CD4-positive, alpha-beta T cell (primary cell): ENCODE measurements at regions not wholly inside any gene's neighbourhood (a gene's known extent, or its start where the extent isn't known, plus 50 kb on each side); places are given as distances from the start of the nearest gene placed in this dataset.

Source experiments
- ATAC-seq: fragments of 200-7000 bp; cut with Tn5 transposase; one replicate; pipeline ENCODE4 v1.10.0; 2022; ENCODE audit warnings: mild to moderate bottlenecking; ENCODE audit not compliant: poor library complexity
- CTCF ChIA-PET: fragments of 350-600 bp; sonication (Branson Sonifier 250); formaldehyde crosslinking; loops from one replicate; lab custom pipeline; 2021; ENCODE audit warnings: antibody characterized with exemption, inconsistent platforms; lab: Charles Lee
- POLR2A ChIA-PET: fragments of 350-600 bp; sonication (Branson Sonifier 250); formaldehyde crosslinking; loops from one replicate; lab custom pipeline; 2021; ENCODE audit warnings: antibody characterized with exemption, inconsistent platforms; lab: Charles Lee
- DNase-seq, 14 experiments: peaks; one replicate each; pipeline ENCODE4 v3.0.0-alpha.2; 2013 to 2020; ENCODE audit warnings: mixed read lengths in 2 of 14
- H3K27ac ChIP-seq, 2 donors: one replicate each; pipeline versions ENCODE4 v1.5.1 to v1.7.0; 2013; ENCODE audit warnings: low read length in 2 of 2, low read depth in 1 of 2, mild to moderate bottlenecking in 1 of 2
- H3K27me3 ChIP-seq, 2 experiments: 1 replicate in 1 of 2; 2 replicates in 1 of 2; pipeline versions ENCODE4 v1.6.1 to v1.7.0; 2013; ENCODE audit warnings: low read length in 2 of 2, control low read depth in 1 of 2, mild to moderate bottlenecking in 1 of 2, moderate library complexity in 1 of 2; ENCODE audit not compliant: insufficient read depth in 2 of 2, control insufficient read depth in 1 of 2
- H3K36me3 ChIP-seq: one replicate; pipeline ENCODE4 v1.6.1; 2013; ENCODE audit warnings: low read length, control low read depth; ENCODE audit not compliant: insufficient read depth
- H3K4me1 ChIP-seq: one replicate; pipeline ENCODE4 v1.6.1; 2013; ENCODE audit warnings: low read length, control low read depth; ENCODE audit not compliant: insufficient read depth
- H3K4me3 ChIP-seq: one replicate; pipeline ENCODE4 v1.5.1; 2013; ENCODE audit warnings: mild to moderate bottlenecking, low read length, moderate library complexity
- H3K9me3 ChIP-seq, 2 experiments: 1 replicate in 1 of 2; 2 replicates in 1 of 2; pipeline versions ENCODE4 v1.6.1 to v1.7.0; 2013; ENCODE audit warnings: low read length in 2 of 2, mild to moderate bottlenecking in 2 of 2, control low read depth in 1 of 2, moderate library complexity in 1 of 2; ENCODE audit not compliant: control insufficient read depth in 1 of 2, insufficient read depth in 1 of 2
- H3K27ac Mint-ChIP-seq: one replicate; pipeline ENCODE4 v1.8.0; 2020; ENCODE audit warnings: mixed read lengths
- H3K27me3 Mint-ChIP-seq: one replicate; pipeline ENCODE4 v1.8.0; 2021; ENCODE audit warnings: mixed read lengths
- H3K36me3 Mint-ChIP-seq: one replicate; pipeline ENCODE4 v1.8.0; 2021; ENCODE audit warnings: low read depth, mixed read lengths
- H3K4me1 Mint-ChIP-seq: one replicate; pipeline ENCODE4 v1.8.0; 2021; ENCODE audit warnings: low read depth, mixed read lengths
- H3K4me3 Mint-ChIP-seq: one replicate; pipeline ENCODE4 v1.8.0; 2020; ENCODE audit warnings: mild to moderate bottlenecking, mixed read lengths
- H3K9me3 Mint-ChIP-seq: one replicate; pipeline ENCODE4 v1.8.0; 2020; ENCODE audit warnings: mixed read lengths
- intact Hi-C, 2 experiments: fragments of 100-400 bp; cut with DNase I in 1 of 2; cut with micrococcal nuclease in 1 of 2; formaldehyde crosslinking; loops; one replicate each; pipeline versions ENCODE4 v1.15.1 to v1.9.0; 2023 to 2025; cut with DNase I, micrococcal nuclease
- TF ChIP-seq, protein P1 (sequence below): fragments of 200-600 bp; IDR thresholded peaks from one replicate; pipeline ENCODE4 v1.8.0; 2022; ENCODE audit warnings: antibody characterized with exemption, mild to moderate bottlenecking

GRCh38 chr4:42293967-42294813, 103.1 kb upstream of the SHISA3 start:
- intact Hi-C loops = no loop called here
- Mint-ChIP-seq H3K36me3 (no peaks in the 10 kb centered on the region), H3K4me1 (no peaks in the 10 kb centered on the region), H3K9me3 (no peaks in the 10 kb centered on the region), H3K27me3 (peaks cover 30% of the 10 kb centered on the region), H3K4me3 (no peak overlapping the region), H3K27ac (no peak overlapping the region)
- ChIA-PET CTCF (no interaction called here), POLR2A (no interaction called here)
- TF ChIP-seq, protein P1, sequence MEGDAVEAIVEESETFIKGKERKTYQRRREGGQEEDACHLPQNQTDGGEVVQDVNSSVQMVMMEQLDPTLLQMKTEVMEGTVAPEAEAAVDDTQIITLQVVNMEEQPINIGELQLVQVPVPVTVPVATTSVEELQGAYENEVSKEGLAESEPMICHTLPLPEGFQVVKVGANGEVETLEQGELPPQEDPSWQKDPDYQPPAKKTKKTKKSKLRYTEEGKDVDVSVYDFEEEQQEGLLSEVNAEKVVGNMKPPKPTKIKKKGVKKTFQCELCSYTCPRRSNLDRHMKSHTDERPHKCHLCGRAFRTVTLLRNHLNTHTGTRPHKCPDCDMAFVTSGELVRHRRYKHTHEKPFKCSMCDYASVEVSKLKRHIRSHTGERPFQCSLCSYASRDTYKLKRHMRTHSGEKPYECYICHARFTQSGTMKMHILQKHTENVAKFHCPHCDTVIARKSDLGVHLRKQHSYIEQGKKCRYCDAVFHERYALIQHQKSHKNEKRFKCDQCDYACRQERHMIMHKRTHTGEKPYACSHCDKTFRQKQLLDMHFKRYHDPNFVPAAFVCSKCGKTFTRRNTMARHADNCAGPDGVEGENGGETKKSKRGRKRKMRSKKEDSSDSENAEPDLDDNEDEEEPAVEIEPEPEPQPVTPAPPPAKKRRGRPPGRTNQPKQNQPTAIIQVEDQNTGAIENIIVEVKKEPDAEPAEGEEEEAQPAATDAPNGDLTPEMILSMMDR = no peak
- Histone ChIP-seq H3K4me3 (no peak overlapping the region), H3K36me3 (no peaks in the 10 kb centered on the region), H3K27ac (no peak overlapping the region), H3K4me1 (no peaks in the 10 kb centered on the region), H3K9me3 (no peaks in the 10 kb centered on the region), H3K27me3 (no peaks in the 10 kb centered on the region)
- ATAC-seq (no peak), DNase-seq (no peak)

DNA sequence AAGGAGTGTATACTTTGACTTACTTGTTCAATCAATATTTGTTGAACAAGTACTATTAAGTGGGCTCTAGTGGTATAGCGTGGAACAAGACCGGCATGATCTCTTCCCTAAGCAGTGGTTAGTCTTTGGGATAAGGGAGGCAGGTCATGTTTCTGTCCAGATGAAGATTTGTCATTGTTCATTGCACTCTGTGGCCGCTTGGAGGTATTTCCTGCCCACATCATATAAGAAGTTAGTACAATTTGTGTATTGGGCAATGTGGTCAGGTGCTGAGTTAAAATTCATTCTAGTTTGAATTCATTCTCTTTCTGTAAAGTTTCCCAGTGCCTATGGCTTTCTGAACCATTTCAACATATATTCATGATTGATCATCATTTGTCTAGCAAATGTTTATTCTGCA, 101.1 kb upstream of the SHISA3 start:
- Mint-ChIP-seq H3K9me3 (no peaks in the 10 kb centered on the region), H3K4me3 (no peak overlapping the region), H3K4me1 (no peaks in the 10 kb centered on the region), H3K36me3 (no peaks in the 10 kb centered on the region), H3K27me3 (peaks cover 37% of the 10 kb centered on the region), H3K27ac (no peak overlapping the region)
- no peaks in the 10 kb centered on the region for H3K9me3 ChIP-seq
- no peak for ATAC-seq
- no peak for DNase-seq
- H3K27ac ChIP-seq = no peak overlapping the region
- peaks cover 0 to 4% of the 10 kb centered on the region in 2 experiments for H3K27me3 ChIP-seq
- H3K36me3 ChIP-seq = no peaks in the 10 kb centered on the region
- POLR2A ChIA-PET = no interaction called here
- H3K4me1 ChIP-seq = no peaks in the 10 kb centered on the region
- intact Hi-C loops = no loop called here
- TF ChIP-seq, protein P1 = no peak
- H3K4me3 ChIP-seq = no peak overlapping the region
- CTCF ChIA-PET = no interaction called here

DNA sequence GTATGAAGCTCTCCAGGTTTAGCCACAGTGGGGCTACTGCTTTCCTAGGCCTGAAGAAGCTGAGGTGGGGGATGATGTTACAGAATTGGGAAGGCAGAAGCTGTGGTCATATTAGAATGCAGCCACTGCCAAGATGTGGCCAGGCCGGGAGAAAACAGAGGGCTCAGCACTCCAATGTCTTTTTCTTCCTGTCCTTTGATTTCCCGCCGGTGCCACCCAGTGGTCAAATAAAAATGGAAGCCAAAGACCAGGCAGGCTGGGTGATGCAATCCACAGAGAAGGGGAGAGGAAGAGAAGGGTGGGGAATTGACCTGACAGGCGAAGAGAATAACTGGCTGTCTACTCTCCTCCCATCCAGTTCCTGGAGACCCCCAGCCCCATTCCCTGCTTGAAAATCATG, 94.9 kb upstream of the SHISA3 start:
- TF ChIP-seq, protein P1 = no peak
- Mint-ChIP-seq H3K27ac (no peak overlapping the region), H3K27me3 (peaks cover 39% of the 10 kb centered on the region), H3K4me1 (no peaks in the 10 kb centered on the region), H3K36me3 (no peaks in the 10 kb centered on the region), H3K9me3 (no peaks in the 10 kb centered on the region), H3K4me3 (no peak overlapping the region)
- Histone ChIP-seq H3K4me1 (no peaks in the 10 kb centered on the region), H3K36me3 (no peaks in the 10 kb centered on the region), H3K9me3 (no peaks in the 10 kb centered on the region), H3K27me3 (peaks cover 7 to 10% of the 10 kb centered on the region in 2 experiments), H3K4me3 (no peak overlapping the region), H3K27ac (no peak overlapping the region)
- no peak for DNase-seq
- no peak for ATAC-seq
- CTCF ChIA-PET = no interaction called here
- POLR2A ChIA-PET = no interaction called here
- intact Hi-C loops = no loop called here
